Transverse colon (tissue), 4 donors: ENCODE measurements at regions not wholly inside any gene's neighbourhood (a gene's known extent, or its start where the extent isn't known, plus 50 kb on each side); places are given as distances from the start of the nearest gene placed in this dataset.

ENCODE experiments used
- CTCF ChIP-seq, 5 experiments: fragments of 200-600 bp in 3 of 5; fragments of 450-650 bp in 2 of 5; sonication (generic) in 3 of 5; IDR thresholded peaks; 1 replicate in 2 of 5; 2 replicates in 3 of 5; pipeline ENCODE4 v1.5.1; 2016 to 2017; ENCODE audit warnings: antibody characterized with exemption in 5 of 5, inconsistent platforms in 3 of 5, mild to moderate bottlenecking in 2 of 5, moderate library complexity in 1 of 5
- EP300 ChIP-seq: sonication (generic); formaldehyde crosslinking; IDR thresholded peaks from one replicate; pipeline ENCODE4 v1.6.1; 2017; ENCODE audit warnings: antibody characterized with exemption, low read depth
- POLR2A ChIP-seq: fragments of 450-650 bp; IDR thresholded peaks from one replicate; pipeline ENCODE4 v1.6.1; 2016; ENCODE audit warnings: antibody characterized with exemption, mild to moderate bottlenecking, moderate library complexity
- POLR2AphosphoS5 ChIP-seq, 3 donors: sonication (generic); formaldehyde crosslinking; IDR thresholded peaks; one replicate each; pipeline ENCODE4 v1.6.1; 2016; ENCODE audit warnings: antibody characterized with exemption in 3 of 3

DNA sequence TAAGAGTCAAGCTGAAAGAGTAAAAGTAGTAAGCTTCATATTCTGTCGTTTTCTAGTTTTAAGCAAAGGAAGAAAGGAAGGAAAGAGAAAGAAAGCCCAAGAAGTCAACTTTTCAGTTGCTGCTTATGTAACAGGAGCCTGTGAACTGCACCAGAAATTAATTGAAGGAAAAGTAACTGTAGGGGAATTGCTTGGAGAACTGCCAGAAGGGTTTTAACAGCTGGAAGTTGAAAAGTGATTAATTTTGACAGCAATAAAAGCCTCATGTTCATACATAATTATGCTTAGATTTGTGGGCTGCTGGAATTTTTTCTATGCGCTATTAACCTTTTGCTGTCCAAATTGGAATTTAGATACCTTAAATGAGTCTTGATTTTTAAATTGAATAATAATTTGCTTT, 255.7 kb downstream of the ENC1 start:
- no peak for TF ChIP-seq CTCF (IDR thresholded peaks at IDR 0.05)
- TF ChIP-seq POLR2A: no peak
- no peak for TF ChIP-seq POLR2AphosphoS5 (IDR thresholded peaks at IDR 0.05)
- TF ChIP-seq EP300: no peak
